Muscle layer of colon (tissue), 2 donors: ENCODE measurements at regions not wholly inside any gene's neighbourhood (a gene's known extent, or its start where the extent isn't known, plus 50 kb on each side); places are given as distances from the start of the nearest gene placed in this dataset.

Experiments
- H3K27ac ChIP-seq: one replicate; pipeline ENCODE4 v1.7.0; 2013; ENCODE audit warnings: low read depth, mild to moderate bottlenecking, low read length, moderate library complexity
- H3K27me3 ChIP-seq, 2 donors: one replicate each; pipeline ENCODE4 v1.7.0; 2013; ENCODE audit warnings: low read length in 2 of 2, mild to moderate bottlenecking in 2 of 2; ENCODE audit not compliant: insufficient read depth in 2 of 2, control insufficient read depth in 1 of 2
- H3K36me3 ChIP-seq: one replicate; pipeline ENCODE4 v1.7.0; 2013; ENCODE audit warnings: mild to moderate bottlenecking, low read length; ENCODE audit not compliant: insufficient read depth
- H3K4me1 ChIP-seq: one replicate; pipeline ENCODE4 v1.7.0; 2013; ENCODE audit warnings: mild to moderate bottlenecking, low read length; ENCODE audit not compliant: insufficient read depth
- H3K4me3 ChIP-seq, 2 donors: one replicate each; pipeline ENCODE4 v1.7.0; 2013; ENCODE audit warnings: low read length in 2 of 2, low read depth in 1 of 2, mild to moderate bottlenecking in 1 of 2, moderate library complexity in 1 of 2
- H3K9ac ChIP-seq: one replicate; pipeline ENCODE4 v1.7.0; 2013; ENCODE audit warnings: low read length
- H3K9me3 ChIP-seq: one replicate; pipeline ENCODE4 v1.7.0; 2013; ENCODE audit warnings: mild to moderate bottlenecking, low read length
- donor health status: abdominal sarcoma.
- donor health status: Adenocarcinoma of cecum.

DNA sequence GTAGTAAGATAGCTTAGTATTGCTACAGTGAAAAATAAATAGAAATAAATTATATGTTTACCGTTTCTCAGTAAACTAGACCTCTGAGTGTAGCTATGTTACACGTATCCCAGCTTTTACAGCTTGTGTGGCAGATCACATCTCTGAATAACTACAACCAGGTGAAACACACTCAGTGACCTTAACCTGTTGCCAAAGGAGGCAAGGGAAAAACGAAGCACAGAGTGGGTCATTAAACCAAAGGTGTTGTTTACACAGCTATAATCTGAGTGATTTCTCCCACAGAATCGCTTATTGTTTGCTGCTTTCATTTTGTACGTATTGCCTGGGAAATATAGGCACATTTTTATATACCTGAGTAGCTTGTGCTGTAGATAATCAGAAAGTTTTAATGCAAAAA is 688.2 kb upstream of the KIF2B start:
- Histone ChIP-seq H3K27me3 (no peaks in the 10 kb centered on the region), H3K36me3 (no peaks in the 10 kb centered on the region), H3K4me3 (no peak overlapping the region), H3K27ac (no peak overlapping the region), H3K9me3 (no peaks in the 10 kb centered on the region), H3K9ac (no peak overlapping the region), H3K4me1 (no peaks in the 10 kb centered on the region)

DNA sequence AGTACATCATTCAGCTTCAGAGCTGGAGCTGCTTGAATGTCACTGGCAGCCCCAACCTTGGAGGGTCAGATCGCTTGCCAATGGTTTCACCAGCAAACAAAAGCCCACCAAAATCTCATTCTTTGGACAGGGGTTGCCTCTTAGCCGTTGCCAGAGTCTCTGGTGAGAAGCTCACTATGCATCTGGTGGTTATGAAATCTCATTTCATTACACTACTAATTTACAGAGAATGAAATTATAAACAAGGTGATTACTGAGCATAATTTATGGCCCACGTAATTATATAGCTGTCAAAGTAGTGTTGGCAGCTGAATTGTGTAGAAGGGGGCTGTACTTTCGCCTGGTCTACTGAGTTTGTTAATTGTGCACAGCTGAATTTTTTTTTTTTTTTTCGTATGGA is 688.9 kb upstream of the KIF2B start:
- H3K9ac ChIP-seq: no peak overlapping the region
- no peaks in the 10 kb centered on the region for H3K9me3 ChIP-seq
- no peak overlapping the region for H3K27ac ChIP-seq
- no peak overlapping the region for H3K4me3 ChIP-seq
- no peaks in the 10 kb centered on the region for H3K36me3 ChIP-seq
- no peaks in the 10 kb centered on the region for H3K4me1 ChIP-seq
- H3K27me3 ChIP-seq: no peaks in the 10 kb centered on the region

DNA sequence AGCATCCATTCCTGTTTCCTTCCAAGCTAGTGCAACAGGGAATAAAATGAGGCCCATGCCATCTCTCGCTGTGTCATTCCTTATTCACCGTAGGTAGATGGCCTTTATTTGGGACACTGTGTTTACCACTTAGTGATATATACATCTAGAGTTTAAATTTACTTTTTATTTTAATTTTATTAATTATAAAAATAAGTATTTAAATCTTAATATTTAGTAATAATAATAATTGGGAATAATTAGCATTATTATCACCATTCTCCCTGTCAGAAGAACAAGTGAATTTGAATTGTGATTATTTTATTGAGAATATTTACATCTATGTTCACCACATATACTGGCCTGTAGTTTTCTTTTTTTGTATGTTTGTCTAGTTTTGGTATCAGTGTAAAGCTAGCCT is 692.9 kb upstream of the KIF2B start:
- no peaks in the 10 kb centered on the region for H3K4me1 ChIP-seq
- H3K9ac ChIP-seq: no peak overlapping the region
- no peak overlapping the region for H3K27ac ChIP-seq
- no peaks in the 10 kb centered on the region for H3K27me3 ChIP-seq
- no peaks in the 10 kb centered on the region for H3K36me3 ChIP-seq
- no peak overlapping the region for H3K4me3 ChIP-seq
- no peaks in the 10 kb centered on the region for H3K9me3 ChIP-seq

DNA sequence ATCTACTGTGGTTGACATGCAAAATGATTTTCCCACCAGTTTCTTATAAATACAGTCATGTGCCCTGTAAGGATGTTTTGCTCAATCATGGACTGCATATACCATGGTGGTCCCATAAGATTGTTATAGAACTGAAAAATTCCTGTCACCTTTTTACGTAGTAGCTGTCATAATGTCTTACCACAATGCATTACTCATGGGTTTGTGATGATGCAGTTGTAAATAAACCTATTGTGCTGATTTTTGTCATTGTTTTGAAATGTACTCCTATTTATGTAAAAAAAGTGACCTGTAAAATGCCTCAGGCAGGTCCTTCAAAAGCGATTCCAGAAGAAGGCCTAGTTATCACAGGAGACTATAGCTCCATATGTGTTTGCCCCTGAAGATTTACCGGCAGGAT is 695.4 kb upstream of the KIF2B start:
- Histone ChIP-seq H3K27ac (no peak overlapping the region), H3K9ac (no peak overlapping the region), H3K27me3 (no peaks in the 10 kb centered on the region)

DNA sequence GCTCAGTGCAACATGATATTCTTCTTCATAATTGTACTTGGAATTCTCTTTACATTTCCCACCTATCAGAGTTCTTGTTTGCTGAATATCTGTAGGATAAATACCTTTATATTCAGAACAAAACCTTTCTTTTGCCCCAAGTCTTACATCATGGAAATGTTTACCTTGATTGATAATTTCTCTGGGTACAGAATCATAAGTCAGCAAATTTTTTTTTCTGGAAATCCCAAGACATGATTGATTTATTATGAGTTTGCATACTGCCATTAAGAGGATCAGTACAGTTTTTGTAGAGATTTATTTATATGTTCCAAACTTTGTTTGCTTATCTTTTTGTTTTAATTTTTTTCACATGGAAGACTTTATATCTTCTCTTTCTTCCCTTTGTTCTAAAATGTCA is 699.8 kb upstream of the KIF2B start:
- no peak overlapping the region for H3K4me3 ChIP-seq
- H3K9ac ChIP-seq: no peak overlapping the region
- no peaks in the 10 kb centered on the region for H3K4me1 ChIP-seq
- no peak overlapping the region for H3K27ac ChIP-seq
- no peaks in the 10 kb centered on the region for H3K9me3 ChIP-seq
- H3K36me3 ChIP-seq: no peaks in the 10 kb centered on the region
- no peaks in the 10 kb centered on the region for H3K27me3 ChIP-seq

More for the DNA sequence above, 695.4 kb upstream of the KIF2B start:
- H3K4me1 ChIP-seq: no peaks in the 10 kb centered on the region
- no peak overlapping the region for H3K4me3 ChIP-seq
- no peaks in the 10 kb centered on the region for H3K36me3 ChIP-seq
- no peaks in the 10 kb centered on the region for H3K9me3 ChIP-seq

DNA sequence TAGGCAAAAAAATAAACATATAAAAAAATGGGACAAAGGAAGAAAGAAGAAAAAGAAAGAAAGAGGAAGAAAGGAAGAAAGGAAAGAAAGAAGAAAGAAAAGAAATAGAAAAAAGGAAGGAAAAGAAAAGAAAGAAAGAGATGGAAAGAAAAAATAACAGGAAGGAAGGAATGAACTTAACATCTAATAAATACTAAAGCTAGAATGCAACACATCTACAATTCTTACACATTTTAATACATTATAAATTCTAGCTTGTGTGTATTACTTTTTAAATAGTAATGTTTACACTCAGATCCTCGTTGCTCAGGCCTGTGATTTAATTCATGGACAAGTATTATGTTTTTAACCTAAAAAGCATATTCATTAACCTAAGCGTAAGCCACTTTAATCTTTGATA is 703.0 kb upstream of the KIF2B start:
- Histone ChIP-seq H3K9ac (no peak overlapping the region), H3K36me3 (no peaks in the 10 kb centered on the region), H3K4me3 (no peak overlapping the region), H3K4me1 (no peaks in the 10 kb centered on the region), H3K27ac (no peak overlapping the region), H3K27me3 (no peaks in the 10 kb centered on the region), H3K9me3 (no peaks in the 10 kb centered on the region)

DNA sequence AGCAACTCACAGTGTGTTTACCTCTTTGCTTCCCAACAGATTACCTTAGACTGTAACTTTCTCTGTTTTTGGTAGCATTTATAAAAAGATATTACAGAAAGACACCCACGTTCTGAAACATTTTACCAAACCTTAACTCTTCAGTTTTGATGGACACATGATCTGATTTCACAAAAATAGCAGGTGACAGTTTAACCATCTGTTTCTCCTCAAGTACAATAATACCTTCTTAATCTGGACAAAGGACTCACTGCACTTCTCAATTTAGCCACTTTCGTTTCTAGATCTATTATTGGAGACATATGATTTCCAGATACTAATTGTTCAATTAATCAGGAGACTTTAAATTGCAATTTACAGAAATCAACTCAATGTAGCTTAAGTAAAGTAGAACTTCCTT is 703.8 kb upstream of the KIF2B start:
- H3K36me3 ChIP-seq: no peaks in the 10 kb centered on the region
- no peaks in the 10 kb centered on the region for H3K4me1 ChIP-seq
- no peak overlapping the region for H3K27ac ChIP-seq
- no peak overlapping the region for H3K4me3 ChIP-seq
- H3K9ac ChIP-seq: no peak overlapping the region
- no peaks in the 10 kb centered on the region for H3K27me3 ChIP-seq
- no peaks in the 10 kb centered on the region for H3K9me3 ChIP-seq

DNA sequence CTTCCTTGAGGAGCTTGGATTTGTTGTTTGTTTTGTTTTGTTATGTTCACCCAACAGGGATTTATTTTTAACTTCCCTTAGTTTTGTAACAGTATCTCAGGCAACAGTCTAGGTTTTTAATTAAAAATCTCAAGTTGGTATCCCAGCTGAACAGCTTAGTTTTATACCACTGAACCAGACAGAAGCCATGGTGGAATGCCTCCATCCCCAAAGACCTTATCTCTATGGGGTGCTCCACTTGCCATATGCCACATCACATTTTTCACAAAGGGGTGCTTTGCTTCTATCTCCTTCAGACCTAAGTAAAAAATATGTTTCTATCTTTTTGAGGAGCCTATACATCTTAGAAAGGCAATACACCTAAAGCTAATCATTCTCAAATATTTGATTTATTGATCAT is 715.8 kb upstream of the KIF2B start:
- Histone ChIP-seq H3K9me3 (no peaks in the 10 kb centered on the region), H3K27ac (no peak overlapping the region), H3K4me3 (no peak overlapping the region)

DNA sequence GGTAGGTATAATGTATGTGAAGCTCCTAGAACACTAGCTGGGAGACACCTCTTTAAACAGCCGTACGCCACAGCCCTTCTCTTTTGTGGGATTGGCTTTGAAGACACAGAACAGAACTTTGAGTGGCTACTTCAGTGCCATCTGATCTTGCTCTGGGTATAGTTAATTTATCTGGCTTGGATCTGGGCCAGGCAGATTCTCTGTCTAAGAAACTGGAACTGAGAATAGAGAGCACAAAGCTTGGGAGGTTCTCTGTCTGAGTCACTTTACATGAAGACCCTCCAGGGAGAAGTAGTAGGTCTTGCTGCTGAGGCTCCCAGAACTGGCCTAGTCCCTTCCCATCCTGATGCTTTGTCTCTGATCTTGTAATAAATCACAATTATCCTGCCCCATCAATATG is 721.0 kb upstream of the KIF2B start:
- Histone ChIP-seq H3K4me1 (no peaks in the 10 kb centered on the region), H3K27me3 (no peaks in the 10 kb centered on the region), H3K9me3 (no peaks in the 10 kb centered on the region), H3K27ac (no peak overlapping the region), H3K36me3 (no peaks in the 10 kb centered on the region), H3K9ac (no peak overlapping the region), H3K4me3 (no peak overlapping the region)

More for the DNA sequence above, 715.8 kb upstream of the KIF2B start:
- H3K27me3 ChIP-seq: no peaks in the 10 kb centered on the region
- no peak overlapping the region for H3K9ac ChIP-seq
- no peaks in the 10 kb centered on the region for H3K36me3 ChIP-seq
- no peaks in the 10 kb centered on the region for H3K4me1 ChIP-seq

DNA sequence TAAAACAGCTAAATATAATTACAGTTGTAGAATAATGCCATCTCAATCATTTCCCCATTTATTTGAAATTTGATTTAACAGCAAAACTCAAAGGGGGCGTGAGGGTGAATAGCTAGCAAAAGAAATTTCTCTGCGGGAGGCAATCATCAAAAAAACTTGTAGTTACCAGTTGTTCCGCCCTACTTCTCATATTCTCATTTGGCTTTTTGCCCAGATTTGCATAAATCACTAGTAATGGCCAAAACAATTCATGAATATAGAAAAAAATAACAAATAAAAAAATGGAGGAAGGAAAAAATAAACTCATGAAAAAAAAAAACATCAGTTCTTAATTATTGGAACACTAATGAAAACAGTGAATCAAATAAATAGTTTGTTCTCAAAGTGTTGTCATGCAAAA is 722.6 kb upstream of the KIF2B start:
- no peaks in the 10 kb centered on the region for H3K4me1 ChIP-seq

DNA sequence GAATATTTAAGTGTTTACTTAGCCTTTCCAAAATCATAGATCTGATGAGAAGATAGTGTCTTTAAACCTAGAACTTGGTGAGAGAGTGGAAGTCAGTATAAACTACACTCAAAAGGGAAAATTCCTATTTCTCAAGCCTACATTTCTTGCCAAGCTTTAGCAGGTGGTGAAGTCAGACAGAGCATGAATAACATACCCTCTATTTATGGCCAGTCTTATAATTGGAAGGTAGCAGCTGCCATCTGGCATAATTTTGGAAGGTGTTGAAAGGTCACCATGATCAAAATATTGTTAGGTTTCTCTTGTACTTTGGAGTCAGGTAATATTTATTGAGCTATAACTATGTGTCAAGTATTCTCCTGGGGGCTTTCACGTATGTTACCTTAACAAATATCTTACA is 729.3 kb upstream of the KIF2B start:
- no peak overlapping the region for H3K27ac ChIP-seq
- H3K9ac ChIP-seq: no peak overlapping the region
- no peaks in the 10 kb centered on the region for H3K4me1 ChIP-seq
- H3K27me3 ChIP-seq: no peaks in the 10 kb centered on the region
- no peak overlapping the region for H3K4me3 ChIP-seq
- no peaks in the 10 kb centered on the region for H3K36me3 ChIP-seq
- no peaks in the 10 kb centered on the region for H3K9me3 ChIP-seq

More for the DNA sequence above, 722.6 kb upstream of the KIF2B start:
- Histone ChIP-seq H3K4me3 (no peak overlapping the region), H3K27ac (no peak overlapping the region), H3K36me3 (no peaks in the 10 kb centered on the region), H3K9me3 (no peaks in the 10 kb centered on the region), H3K9ac (no peak overlapping the region), H3K27me3 (no peaks in the 10 kb centered on the region)

DNA sequence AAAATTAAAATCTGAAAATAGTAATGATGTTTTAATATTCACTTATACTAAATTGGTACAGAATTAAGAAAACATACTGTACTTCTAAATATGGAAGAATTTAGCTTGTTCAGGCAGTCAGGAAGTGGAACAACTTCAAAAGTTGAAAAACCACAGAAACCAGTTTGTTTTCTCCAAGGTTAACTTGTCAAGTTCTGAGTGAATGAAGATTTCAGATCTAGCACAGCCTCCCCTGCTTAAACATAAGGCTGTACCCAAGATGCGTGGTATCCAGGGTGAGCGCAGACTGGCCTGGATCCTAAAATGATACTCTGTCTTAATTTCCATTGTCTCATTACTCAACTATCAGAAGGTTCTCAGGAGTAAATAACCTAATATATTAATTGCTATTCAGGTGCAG is 730.7 kb upstream of the KIF2B start:
- no peaks in the 10 kb centered on the region for H3K9me3 ChIP-seq

More for the DNA sequence above, 730.7 kb upstream of the KIF2B start:
- Histone ChIP-seq H3K27me3 (no peaks in the 10 kb centered on the region), H3K27ac (no peak overlapping the region), H3K36me3 (no peaks in the 10 kb centered on the region), H3K4me3 (no peak overlapping the region), H3K4me1 (no peaks in the 10 kb centered on the region), H3K9ac (no peak overlapping the region)
